Neural cell (in vitro differentiated cells): ENCODE measurements at regions not wholly inside any gene's neighbourhood (a gene's known extent, or its start where the extent isn't known, plus 50 kb on each side); places are given as distances from the start of the nearest gene placed in this dataset.
"Not testable (repeated sequence)": the region's sequence is repeated elsewhere in the genome, so short reads cannot be mapped to it uniquely, and the experiment has no call there.

Experiments used
- H2AFZ ChIP-seq: fragments of 200-600, 300-800 bp; sonication (generic), shearing (Covaris generic); 2 replicates; pipeline ENCODE4 v1.6.0; 2014; ENCODE audit warnings: low read depth, mild to moderate bottlenecking, antibody characterized with exemption, low read length, moderate library complexity
- H3F3A ChIP-seq: fragments of 200-600 bp; shearing (Covaris generic); 2 replicates; pipeline ENCODE4 v1.6.1; 2016; ENCODE audit warnings: mild to moderate bottlenecking, moderate library complexity, mixed read lengths, antibody characterized with exemption, low read length; ENCODE audit not compliant: insufficient read depth, poor library complexity, severe bottlenecking
- H3K27ac ChIP-seq: fragments of 200-600, 300-800 bp; sonication (generic), shearing (Covaris generic); 2 replicates; pipeline ENCODE4 v1.5.1; 2014; ENCODE audit warnings: mild to moderate bottlenecking, low read length, moderate library complexity
- H3K27me3 ChIP-seq: fragments of 300-800, 200-600 bp; sonication (generic), shearing (Covaris generic); 2 replicates; pipeline ENCODE4 v1.6.0; 2014; ENCODE audit warnings: mild to moderate bottlenecking, low read depth, low read length, moderate library complexity; ENCODE audit not compliant: insufficient read depth
- H3K36me3 ChIP-seq: fragments of 300-800, 200-600 bp; sonication (generic), shearing (Covaris generic); 2 replicates; pipeline ENCODE4 v1.5.1; 2014; ENCODE audit warnings: mild to moderate bottlenecking, antibody characterized with exemption, low read length, moderate library complexity; ENCODE audit not compliant: insufficient read depth
- H3K4me2 ChIP-seq: fragments of 300-800, 200-600 bp; sonication (generic), shearing (Covaris generic); 2 replicates; pipeline ENCODE4 v1.6.0; 2014; ENCODE audit warnings: mild to moderate bottlenecking, low read length
- H3K4me3 ChIP-seq: fragments of 300-800, 200-600 bp; sonication (generic), shearing (Covaris generic); 2 replicates; pipeline ENCODE4 v1.5.1; 2014; ENCODE audit warnings: mild to moderate bottlenecking, low read length, moderate library complexity
- H3K79me2 ChIP-seq: fragments of 200-600 bp; shearing (Covaris generic); replicated peaks from 2 replicates; pipeline ENCODE4 v1.6.0; 2014; ENCODE audit warnings: mild to moderate bottlenecking, low read length, moderate library complexity; ENCODE audit not compliant: insufficient read depth
- H3K9ac ChIP-seq: fragments of 300-800, 200-600 bp; sonication (generic), shearing (Covaris generic); 2 replicates; pipeline ENCODE4 v1.6.1; 2016; ENCODE audit warnings: mild to moderate bottlenecking, low read length, mixed read lengths
- H3K9me2 ChIP-seq: fragments of 200-600 bp; shearing (Covaris generic); 2 replicates; pipeline ENCODE4 v1.6.1; 2016; ENCODE audit warnings: mild to moderate bottlenecking, low read length, mixed read lengths; ENCODE audit not compliant: insufficient read depth
- H3K9me3 ChIP-seq: fragments of 200-600, 300-800 bp; sonication (generic), shearing (Covaris generic); 2 replicates; pipeline ENCODE4 v1.6.1; 2016; ENCODE audit warnings: mild to moderate bottlenecking, mixed run types, low read length, moderate library complexity, mixed read lengths
- H4K20me1 ChIP-seq: fragments of 200-600 bp; shearing (Covaris generic); 2 replicates; pipeline ENCODE4 v1.6.1; 2016; ENCODE audit warnings: mild to moderate bottlenecking, mixed run types; ENCODE audit not compliant: insufficient read depth
- CTCF ChIP-seq: fragments of 450-650 bp; IDR thresholded peaks from 2 replicates; pipeline ENCODE4 v1.5.1; 2014; ENCODE audit warnings: antibody characterized with exemption, mild to moderate bottlenecking, moderate library complexity; ENCODE audit not compliant: poor library complexity, severe bottlenecking
- EP300 ChIP-seq: fragments of 450-650 bp; conservative IDR thresholded peaks from 2 replicates; pipeline ENCODE4 v1.6.1; 2014; ENCODE audit warnings: antibody characterized with exemption, mild to moderate bottlenecking, moderate library complexity; ENCODE audit not compliant: poor library complexity, severe bottlenecking
- EZH2 ChIP-seq: fragments of 200-600, 300-800 bp; shearing (Covaris generic), sonication (generic); IDR thresholded peaks from 2 replicates; pipeline ENCODE4 v1.6.1; 2014; ENCODE audit warnings: antibody characterized with exemption, low read length, borderline replicate concordance, mild to moderate bottlenecking; ENCODE audit not compliant: insufficient read depth, poor library complexity, severe bottlenecking
- MXI1 ChIP-seq: fragments of 450-650 bp; conservative IDR thresholded peaks from 2 replicates; pipeline ENCODE4 v1.6.1; 2014; ENCODE audit warnings: antibody characterized with exemption, mild to moderate bottlenecking; ENCODE audit not compliant: poor library complexity, severe bottlenecking
- POLR2AphosphoS5 ChIP-seq: IDR thresholded peaks from 2 replicates; pipeline ENCODE4 v1.6.1; 2012
- RAD21 ChIP-seq: fragments of 450-650 bp; conservative IDR thresholded peaks from 2 replicates; pipeline ENCODE4 v1.6.1; 2014; ENCODE audit warnings: antibody characterized with exemption, mild to moderate bottlenecking, moderate library complexity
- SMC3 ChIP-seq: fragments of 450-650 bp; conservative IDR thresholded peaks from 2 replicates; pipeline ENCODE4 v1.6.1; 2014; ENCODE audit warnings: antibody characterized with exemption, mild to moderate bottlenecking, moderate library complexity; ENCODE audit not compliant: poor library complexity
- TAF1 ChIP-seq: IDR thresholded peaks from 2 replicates; pipeline ENCODE4 v1.6.1; 2012; ENCODE audit warnings: low read depth
- TF ChIP-seq, protein P1 (sequence below): IDR thresholded peaks from 2 replicates; pipeline ENCODE4 v1.6.1; 2012; ENCODE audit warnings: borderline replicate concordance

DNA sequence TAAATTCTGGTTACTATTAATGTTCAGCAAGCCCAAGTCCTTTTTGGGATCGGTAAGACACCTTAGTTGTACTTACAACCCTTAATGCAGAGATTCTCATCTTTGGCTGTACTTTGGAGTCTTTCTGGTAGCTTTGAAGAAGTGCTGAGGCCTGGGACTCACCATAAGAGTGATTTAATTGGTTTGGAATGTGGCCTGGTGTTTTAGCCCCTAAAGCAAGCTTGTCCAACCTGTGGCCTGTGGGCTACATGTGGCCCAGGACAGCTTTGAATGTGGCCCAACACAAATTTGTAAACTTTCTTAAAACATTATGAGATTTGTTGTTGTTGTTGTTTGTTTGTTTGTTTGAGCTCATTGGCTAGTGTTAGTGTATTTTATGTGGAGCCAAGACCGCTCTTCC lies 215.3 kb downstream of the ZIC5 start:
- H3K4me2 ChIP-seq: no peak overlapping the region
- H2AFZ ChIP-seq: no peak overlapping the region
- H3K27ac ChIP-seq: no peak overlapping the region
- no peaks in the 10 kb centered on the region for H4K20me1 ChIP-seq
- H3K9me2 ChIP-seq: no peaks in the 10 kb centered on the region
- H3K27me3 ChIP-seq: no peaks in the 10 kb centered on the region
- no peak for TF ChIP-seq EZH2
- TF ChIP-seq POLR2AphosphoS5: no peak
- no peak for TF ChIP-seq MXI1
- TF ChIP-seq EP300: no peak
- no peak overlapping the region for H3K4me3 ChIP-seq
- H3K36me3 ChIP-seq: no peaks in the 10 kb centered on the region
- H3F3A ChIP-seq: no peaks in the 10 kb centered on the region
- no peak overlapping the region for H3K9ac ChIP-seq
- H3K9me3 ChIP-seq: no peaks in the 10 kb centered on the region
- H3K79me2 ChIP-seq: no peaks in the 10 kb centered on the region

- H4K20me1 ChIP-seq, H3K79me2 ChIP-seq, H3K36me3 ChIP-seq, H3K27ac ChIP-seq, H2AFZ ChIP-seq, H3K27me3 ChIP-seq, H3K9ac ChIP-seq, H3F3A ChIP-seq, H3K4me2 ChIP-seq, H3K9me2 ChIP-seq, H3K9me3 ChIP-seq, H3K4me3 ChIP-seq: not testable (repeated sequence)
Observed at GRCh38 chr13:99754750-99755149, 216.8 kb downstream of the ZIC5 start.

DNA sequence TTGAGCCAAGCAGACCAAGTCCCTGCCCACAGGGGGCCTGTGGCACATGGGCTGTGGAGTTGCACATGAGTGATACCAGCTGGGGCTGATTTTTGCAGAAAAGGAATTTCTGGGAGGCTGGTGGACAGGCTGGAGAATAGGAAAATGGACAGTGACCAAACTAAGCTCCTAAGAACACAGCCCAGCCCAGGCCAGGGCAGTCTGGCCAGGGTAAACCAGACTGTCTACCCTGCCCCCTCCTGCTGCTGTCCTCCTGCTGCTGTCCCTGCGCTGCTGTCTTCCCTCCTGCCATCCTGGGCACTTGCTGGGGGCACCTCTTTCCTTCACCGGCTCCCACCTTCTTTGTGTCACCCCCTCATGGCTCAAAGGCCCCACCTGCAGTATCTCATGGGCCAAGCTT lies 219.2 kb downstream of the ZIC5 start:
- TF ChIP-seq EZH2 (no peak), RAD21 (no peak), TAF1 (no peak), CTCF (no peak), MXI1 (no peak), EP300 (no peak), POLR2AphosphoS5 (no peak), SMC3 (no peak)
- TF ChIP-seq, protein P1, sequence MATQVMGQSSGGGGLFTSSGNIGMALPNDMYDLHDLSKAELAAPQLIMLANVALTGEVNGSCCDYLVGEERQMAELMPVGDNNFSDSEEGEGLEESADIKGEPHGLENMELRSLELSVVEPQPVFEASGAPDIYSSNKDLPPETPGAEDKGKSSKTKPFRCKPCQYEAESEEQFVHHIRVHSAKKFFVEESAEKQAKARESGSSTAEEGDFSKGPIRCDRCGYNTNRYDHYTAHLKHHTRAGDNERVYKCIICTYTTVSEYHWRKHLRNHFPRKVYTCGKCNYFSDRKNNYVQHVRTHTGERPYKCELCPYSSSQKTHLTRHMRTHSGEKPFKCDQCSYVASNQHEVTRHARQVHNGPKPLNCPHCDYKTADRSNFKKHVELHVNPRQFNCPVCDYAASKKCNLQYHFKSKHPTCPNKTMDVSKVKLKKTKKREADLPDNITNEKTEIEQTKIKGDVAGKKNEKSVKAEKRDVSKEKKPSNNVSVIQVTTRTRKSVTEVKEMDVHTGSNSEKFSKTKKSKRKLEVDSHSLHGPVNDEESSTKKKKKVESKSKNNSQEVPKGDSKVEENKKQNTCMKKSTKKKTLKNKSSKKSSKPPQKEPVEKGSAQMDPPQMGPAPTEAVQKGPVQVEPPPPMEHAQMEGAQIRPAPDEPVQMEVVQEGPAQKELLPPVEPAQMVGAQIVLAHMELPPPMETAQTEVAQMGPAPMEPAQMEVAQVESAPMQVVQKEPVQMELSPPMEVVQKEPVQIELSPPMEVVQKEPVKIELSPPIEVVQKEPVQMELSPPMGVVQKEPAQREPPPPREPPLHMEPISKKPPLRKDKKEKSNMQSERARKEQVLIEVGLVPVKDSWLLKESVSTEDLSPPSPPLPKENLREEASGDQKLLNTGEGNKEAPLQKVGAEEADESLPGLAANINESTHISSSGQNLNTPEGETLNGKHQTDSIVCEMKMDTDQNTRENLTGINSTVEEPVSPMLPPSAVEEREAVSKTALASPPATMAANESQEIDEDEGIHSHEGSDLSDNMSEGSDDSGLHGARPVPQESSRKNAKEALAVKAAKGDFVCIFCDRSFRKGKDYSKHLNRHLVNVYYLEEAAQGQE: no peak

More for the DNA sequence above, 219.2 kb downstream of the ZIC5 start:
- Histone ChIP-seq H3K27ac (no peak overlapping the region), H3K9ac (no peak overlapping the region), H3K9me3 (no peaks in the 10 kb centered on the region), H3K4me3 (no peak overlapping the region), H4K20me1 (no peaks in the 10 kb centered on the region), H3K4me2 (no peak overlapping the region), H3K9me2 (no peaks in the 10 kb centered on the region), H3K79me2 (no peaks in the 10 kb centered on the region), H3K27me3 (no peaks in the 10 kb centered on the region), H2AFZ (no peak overlapping the region), H3K36me3 (no peaks in the 10 kb centered on the region), H3F3A (no peaks in the 10 kb centered on the region)
